Upper lobe of left lung (tissue), 6 donors: ENCODE measurements at regions not wholly inside any gene's neighbourhood (a gene's known extent, or its start where the extent isn't known, plus 50 kb on each side); places are given as distances from the start of the nearest gene placed in this dataset.
"Not testable (repeated sequence)": the region's sequence is repeated elsewhere in the genome, so short reads cannot be mapped to it uniquely, and the experiment has no call there.

Experiments used
- ATAC-seq, 2 donors: fragments of 200-7000 bp; cut with Tn5 transposase; one replicate each; pipeline ENCODE4 v1.9.1; 2022; ENCODE audit warnings: mild to moderate bottlenecking in 2 of 2, moderate library complexity in 2 of 2; ENCODE audit not compliant: low FRiP score in 2 of 2
- DNase-seq, 2 donors: peaks; one replicate each; pipeline ENCODE4 v3.0.0-alpha.2; 2019 to 2020
- H3K27ac ChIP-seq, 4 donors: fragments of 200-600 bp; sonication (generic); one replicate each; pipeline ENCODE4 v1.5.1; 2016 to 2019
- H3K27me3 ChIP-seq, 4 donors: fragments of 200-600 bp; sonication (generic); one replicate each; pipeline ENCODE4 v1.5.1; 2017 to 2019
- H3K36me3 ChIP-seq, 4 donors: fragments of 200-600 bp; sonication (generic); one replicate each; pipeline ENCODE4 v1.5.1; 2016 to 2019
- H3K4me1 ChIP-seq, 4 donors: fragments of 200-600 bp; sonication (generic); one replicate each; pipeline ENCODE4 v1.5.1; 2018 to 2019
- H3K4me3 ChIP-seq, 4 donors: fragments of 200-600 bp; sonication (generic); one replicate each; pipeline ENCODE4 v1.5.1; 2017 to 2019; ENCODE audit warnings: mild to moderate bottlenecking in 2 of 4, moderate library complexity in 1 of 4
- H3K9me3 ChIP-seq, 4 donors: fragments of 200-600 bp; sonication (generic); one replicate each; pipeline ENCODE4 v1.5.1; 2018 to 2019
- CTCF ChIP-seq, 6 experiments: fragments of 450-650 bp in 4 of 6; fragments of 200-600 bp in 2 of 6; sonication (generic) in 2 of 6; IDR thresholded peaks; one replicate each; pipeline ENCODE4 v1.5.1; 2016 to 2019; ENCODE audit warnings: antibody characterized with exemption in 6 of 6
- EP300 ChIP-seq, 4 donors: sonication (generic); formaldehyde crosslinking; IDR thresholded peaks; one replicate each; pipeline ENCODE4 v1.5.1; 2017; ENCODE audit warnings: antibody characterized with exemption in 4 of 4, control low read depth in 2 of 4
- POLR2A ChIP-seq, 4 donors: fragments of 450-650 bp; IDR thresholded peaks; one replicate each; pipeline ENCODE4 v1.5.1; 2016 to 2017; ENCODE audit warnings: antibody characterized with exemption in 4 of 4, mild to moderate bottlenecking in 2 of 4
- POLR2AphosphoS5 ChIP-seq, 2 donors: sonication (generic); formaldehyde crosslinking; IDR thresholded peaks; one replicate each; pipeline ENCODE4 v1.5.1; 2017; ENCODE audit warnings: antibody characterized with exemption in 2 of 2
- WGBS, 2 donors: methylation state at CpG; one replicate each; pipeline ENCODE4 v1.1.5; 2017 to 2018; 5-methylcytosine and 5-hydroxymethylcytosine counted together
- donor health status: DM: no; HTN: no; CAD: no; lungs with moderate emphysema.
- donor health status: DM: no; HTN: yes; CAD: no; lungs with severe emphysema.

DNA sequence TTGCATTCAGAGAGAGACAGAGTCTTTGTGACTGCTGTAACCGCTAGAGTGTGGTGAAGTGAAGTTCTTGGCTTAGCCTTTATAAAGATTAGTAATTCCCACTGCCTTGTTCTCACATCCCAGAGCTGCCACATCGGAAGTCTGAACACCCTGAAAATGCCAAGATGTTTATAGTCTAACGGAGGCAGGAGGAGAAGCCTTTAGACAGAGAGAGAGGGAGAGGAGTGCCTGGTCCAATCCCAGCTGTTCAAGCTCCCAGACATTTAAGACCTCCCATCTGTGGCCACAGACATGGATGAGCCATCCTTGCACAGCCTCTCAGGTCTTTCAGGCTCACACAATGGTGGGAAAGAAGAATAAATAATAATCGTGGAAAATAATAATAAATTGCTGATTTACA is 1422.8 kb upstream of the EYS start:
- H3K27me3 ChIP-seq = no peaks in the 10 kb centered on the region
- ATAC-seq = no peak
- no peak for DNase-seq
- no peak overlapping the region for H3K27ac ChIP-seq
- H3K4me1 ChIP-seq = no peaks in the 10 kb centered on the region
- no peaks in the 10 kb centered on the region for H3K36me3 ChIP-seq
- TF ChIP-seq POLR2A (IDR thresholded peaks at IDR 0.05) (no peak), POLR2AphosphoS5 (IDR thresholded peaks at IDR 0.05) (no peak), CTCF (IDR thresholded peaks at IDR 0.05) (no peak), EP300 (IDR thresholded peaks at IDR 0.05) (no peak)
- 50 to 61% methylated on average over 4 of the region's 4 CpGs for WGBS, 2 donors
- H3K4me3 ChIP-seq = no peak overlapping the region
- no peaks in the 10 kb centered on the region for H3K9me3 ChIP-seq

DNA sequence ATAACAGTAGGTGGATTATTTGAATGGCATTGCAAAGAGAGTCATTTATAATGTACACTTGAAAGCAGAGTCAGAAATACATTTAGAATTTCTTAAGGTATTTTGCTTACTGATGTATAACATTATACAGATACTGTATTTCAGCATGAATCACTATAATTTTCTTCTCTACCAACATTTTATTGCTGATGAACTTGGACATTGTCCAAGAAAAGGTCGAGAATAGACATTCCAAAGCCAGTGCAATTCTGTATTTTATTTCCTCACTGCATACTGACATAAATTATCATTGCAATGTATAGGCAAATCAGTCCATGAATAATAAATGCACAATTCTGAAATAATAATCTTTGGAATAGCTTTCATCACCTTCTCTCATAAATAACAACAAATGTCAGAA is 1420.0 kb upstream of the EYS start:
- ATAC-seq = no peak

GRCh38 chr6:67121115-67121514 is 1414.1 kb upstream of the EYS start:
- Histone ChIP-seq H3K36me3 (no peaks in the 10 kb centered on the region), H3K4me3 (no peak overlapping the region), H3K27me3 (no peaks in the 10 kb centered on the region), H3K9me3 (no peaks in the 10 kb centered on the region), H3K27ac (no peak overlapping the region), H3K4me1 (no peaks in the 10 kb centered on the region)
- 77 to 83% methylated on average over 3 of the region's 3 CpGs for WGBS, 2 donors
- ATAC-seq = no peak
- no peak for DNase-seq
- TF ChIP-seq CTCF (IDR thresholded peaks at IDR 0.05) = no peak
- no peak for TF ChIP-seq POLR2A (IDR thresholded peaks at IDR 0.05)
- no peak for TF ChIP-seq POLR2AphosphoS5 (IDR thresholded peaks at IDR 0.05)
- TF ChIP-seq EP300 (IDR thresholded peaks at IDR 0.05) = no peak

More for the DNA sequence above, 1420.0 kb upstream of the EYS start:
- Histone ChIP-seq H3K27me3 (no peaks in the 10 kb centered on the region), H3K4me3 (no peak overlapping the region), H3K27ac (no peak overlapping the region), H3K36me3 (no peaks in the 10 kb centered on the region), H3K4me1 (no peaks in the 10 kb centered on the region), H3K9me3 (no peaks in the 10 kb centered on the region)
- no peak for DNase-seq
- WGBS, 2 donors = 30 to 41% methylated on average over 1 of the region's 1 CpG
- TF ChIP-seq CTCF (IDR thresholded peaks at IDR 0.05) = no peak
- TF ChIP-seq POLR2A (IDR thresholded peaks at IDR 0.05) = no peak
- TF ChIP-seq EP300 (IDR thresholded peaks at IDR 0.05) = no peak
- TF ChIP-seq POLR2AphosphoS5 (IDR thresholded peaks at IDR 0.05) = no peak

- ATAC-seq (no peak), DNase-seq (no peak)
- TF ChIP-seq POLR2AphosphoS5 (IDR thresholded peaks at IDR 0.05) (no peak), POLR2A (IDR thresholded peaks at IDR 0.05) (no peak), EP300 (IDR thresholded peaks at IDR 0.05) (no peak), CTCF (IDR thresholded peaks at IDR 0.05) (no peak)
- no peaks in the 10 kb centered on the region for H3K36me3 ChIP-seq
- H3K4me1 ChIP-seq = no peaks in the 10 kb centered on the region
- H3K4me3 ChIP-seq = no peak overlapping the region
- no peaks in the 10 kb centered on the region for H3K9me3 ChIP-seq
- no peaks in the 10 kb centered on the region for H3K27me3 ChIP-seq
- no peak overlapping the region for H3K27ac ChIP-seq
- WGBS, 2 donors = 19% methylated on average over 5 of the region's 5 CpGs
Observed at GRCh38 chr6:67112120-67112519, 1405.1 kb upstream of the EYS start.

DNA sequence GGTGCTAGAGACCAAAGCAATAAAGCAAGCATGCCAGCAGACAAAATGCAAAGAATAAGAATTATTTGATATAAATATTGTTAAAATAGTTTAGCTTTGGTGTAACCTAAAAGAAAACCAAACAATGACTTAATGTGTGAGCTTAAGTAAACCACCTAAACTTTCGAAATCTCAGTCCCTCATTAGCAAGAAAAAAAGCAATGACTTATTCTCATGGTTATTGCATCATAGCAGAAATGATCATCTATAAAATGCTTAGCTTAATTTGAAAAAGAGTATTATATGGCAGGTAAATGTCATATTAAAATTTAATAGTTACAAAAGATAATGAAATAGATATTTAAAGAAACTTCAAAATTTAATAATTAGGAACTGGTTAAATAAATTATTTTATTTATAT is 1395.7 kb upstream of the EYS start:
- 56 to 63% methylated on average over 1 of the region's 1 CpG for WGBS, 2 donors
- ATAC-seq = no peak

GRCh38 chr6:67095618-67096226 is 1388.7 kb upstream of the EYS start:
- not testable (repeated sequence) for H3K9me3 ChIP-seq, H3K27me3 ChIP-seq, ATAC-seq, H3K27ac ChIP-seq, H3K4me3 ChIP-seq, H3K36me3 ChIP-seq, H3K4me1 ChIP-seq
- DNase-seq = peak in 1 of 2 donors; percentile 23
- WGBS, 2 donors = 92% methylated on average over 7 to 8 of the region's 11 CpGs

More for the DNA sequence above, 1395.7 kb upstream of the EYS start:
- H3K27me3 ChIP-seq = no peaks in the 10 kb centered on the region
- no peaks in the 10 kb centered on the region for H3K9me3 ChIP-seq
- no peak overlapping the region for H3K27ac ChIP-seq
- no peaks in the 10 kb centered on the region for H3K36me3 ChIP-seq
- no peaks in the 10 kb centered on the region for H3K4me1 ChIP-seq
- no peak for DNase-seq
- TF ChIP-seq POLR2A (IDR thresholded peaks at IDR 0.05) (no peak), POLR2AphosphoS5 (IDR thresholded peaks at IDR 0.05) (no peak), EP300 (IDR thresholded peaks at IDR 0.05) (no peak), CTCF (IDR thresholded peaks at IDR 0.05) (no peak)
- no peak overlapping the region for H3K4me3 ChIP-seq
